ENCODE measurements at regions not wholly inside any gene's neighbourhood (a gene's known extent, or its start where the extent isn't known, plus 50 kb on each side); places are given as distances from the start of the nearest gene placed in this dataset.
"Not testable (repeated sequence)": the region's sequence is repeated elsewhere in the genome, so short reads cannot be mapped to it uniquely, and the experiment has no call there.

DNA sequence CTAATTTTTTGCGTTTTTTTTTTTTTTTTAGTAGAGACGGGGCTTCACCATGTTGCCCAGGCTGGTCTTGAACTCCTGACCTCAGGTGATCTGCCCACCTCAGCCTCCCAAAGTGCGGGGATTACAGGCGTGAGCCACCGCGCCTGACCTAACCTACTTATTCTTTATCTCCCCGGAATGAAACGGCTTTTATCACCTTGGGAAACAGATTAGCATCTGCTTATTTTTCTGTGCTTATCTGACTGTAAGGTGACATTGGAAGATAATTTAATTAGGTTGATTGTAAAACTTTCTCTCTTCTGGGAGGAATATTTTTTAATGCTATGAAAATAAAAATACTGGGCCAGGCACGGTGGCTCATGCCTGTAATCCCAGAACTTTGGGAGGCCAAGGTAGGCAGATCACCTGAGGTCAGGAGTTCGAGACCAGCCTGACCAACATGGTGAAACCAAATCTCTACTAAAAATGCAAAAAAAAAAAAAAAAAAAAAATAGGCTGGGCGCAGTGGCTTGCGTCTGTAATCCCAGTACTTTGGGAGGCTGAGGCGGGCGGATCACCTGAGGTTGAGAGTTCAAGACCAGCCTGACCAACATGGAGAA is 70.2 kb upstream of the METTL9 start:
- TF ChIP-seq, protein P1, sequence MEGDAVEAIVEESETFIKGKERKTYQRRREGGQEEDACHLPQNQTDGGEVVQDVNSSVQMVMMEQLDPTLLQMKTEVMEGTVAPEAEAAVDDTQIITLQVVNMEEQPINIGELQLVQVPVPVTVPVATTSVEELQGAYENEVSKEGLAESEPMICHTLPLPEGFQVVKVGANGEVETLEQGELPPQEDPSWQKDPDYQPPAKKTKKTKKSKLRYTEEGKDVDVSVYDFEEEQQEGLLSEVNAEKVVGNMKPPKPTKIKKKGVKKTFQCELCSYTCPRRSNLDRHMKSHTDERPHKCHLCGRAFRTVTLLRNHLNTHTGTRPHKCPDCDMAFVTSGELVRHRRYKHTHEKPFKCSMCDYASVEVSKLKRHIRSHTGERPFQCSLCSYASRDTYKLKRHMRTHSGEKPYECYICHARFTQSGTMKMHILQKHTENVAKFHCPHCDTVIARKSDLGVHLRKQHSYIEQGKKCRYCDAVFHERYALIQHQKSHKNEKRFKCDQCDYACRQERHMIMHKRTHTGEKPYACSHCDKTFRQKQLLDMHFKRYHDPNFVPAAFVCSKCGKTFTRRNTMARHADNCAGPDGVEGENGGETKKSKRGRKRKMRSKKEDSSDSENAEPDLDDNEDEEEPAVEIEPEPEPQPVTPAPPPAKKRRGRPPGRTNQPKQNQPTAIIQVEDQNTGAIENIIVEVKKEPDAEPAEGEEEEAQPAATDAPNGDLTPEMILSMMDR (IDR thresholded peaks at IDR 0.05): not testable (repeated sequence)
- not testable (repeated sequence) for TF ChIP-seq POLR2AphosphoS5 (IDR thresholded peaks at IDR 0.05; ENCODE audit: insufficient read depth in 1 of 2, low read depth in 1 of 2); POLR2A (IDR thresholded peaks at IDR 0.05)

Measured in vagina (tissue), 2 donors.